ENCODE measurements at regions not wholly inside any gene's neighbourhood (a gene's known extent, or its start where the extent isn't known, plus 50 kb on each side); places are given as distances from the start of the nearest gene placed in this dataset.

DNA sequence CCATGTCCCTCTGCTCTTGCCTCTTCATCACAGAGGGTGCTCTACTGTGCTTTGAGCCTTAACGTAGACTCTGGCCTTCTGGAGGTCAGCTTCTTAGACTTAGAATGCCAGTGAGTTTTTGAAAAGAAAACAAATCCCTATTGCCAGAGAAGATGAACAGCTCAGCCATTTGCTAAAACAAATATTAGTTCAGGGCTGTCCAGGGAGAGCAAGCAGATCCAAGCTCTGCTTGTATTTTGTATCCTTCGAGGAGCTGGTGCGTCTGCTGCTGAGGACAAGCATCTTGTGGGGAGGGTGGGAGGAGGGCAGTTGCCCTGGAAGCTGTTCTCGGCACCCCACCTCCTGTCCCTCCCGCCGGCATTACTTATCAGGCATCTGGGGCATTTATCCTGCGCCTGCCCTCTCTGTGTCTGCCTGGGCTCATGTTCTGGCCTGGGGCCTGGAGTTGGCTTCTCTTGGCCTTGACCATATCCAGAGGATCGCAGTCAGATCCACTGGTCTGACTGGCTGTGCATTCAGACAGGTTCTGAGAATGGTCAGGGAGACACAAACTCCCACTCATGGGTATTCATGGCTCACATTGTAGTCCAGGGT, 173.1 kb upstream of the NLRP1 start:
- Histone ChIP-seq H4K91ac (ENCODE audit: insufficient read length, low read depth, low read length) (no peak overlapping the region), H3T11ph (ENCODE audit: low read length) (no peak overlapping the region), H2AK5ac (ENCODE audit: insufficient read length, low read length) (no peak overlapping the region), H2BK120ac (ENCODE audit: low read depth, low read length, poor library complexity, severe bottlenecking) (no peak overlapping the region), H3K9me3 (ENCODE audit: control insufficient read depth, low read depth, low read length) (no peaks in the 10 kb centered on the region), H2BK15ac (ENCODE audit: low read depth, low read length) (no peak overlapping the region), H4K5ac (ENCODE audit: insufficient read length, low read depth, low read length) (no peak overlapping the region), H3K14ac (ENCODE audit: insufficient read depth, low read length) (no peak overlapping the region), H3K27ac (ENCODE audit: insufficient read length, low read depth, low read length) (no peak overlapping the region), H3K4me2 (ENCODE audit: insufficient read depth, insufficient read length, low read length) (no peak overlapping the region), H3K4ac (ENCODE audit: low read depth, low read length) (no peak overlapping the region), H3K18ac (ENCODE audit: insufficient read length, low read depth, low read length) (no peak overlapping the region), H3K23ac (ENCODE audit: insufficient read length, low read depth, low read length) (no peak overlapping the region), H3K23me2 (ENCODE audit: insufficient read length, low read depth, low read length, poor library complexity, severe bottlenecking) (no peaks in the 10 kb centered on the region), H3K79me1 (ENCODE audit: insufficient read depth, low read depth, low read length, poor library complexity, severe bottlenecking) (no peaks in the 10 kb centered on the region), H3K56ac (ENCODE audit: insufficient read length, low read depth, low read length) (no peak overlapping the region), H2AFZ (ENCODE audit: low read length) (no peak overlapping the region), H2BK20ac (ENCODE audit: low read depth, low read length, poor library complexity, severe bottlenecking) (no peak overlapping the region), H4K20me1 (ENCODE audit: control insufficient read depth, insufficient read depth, insufficient read length) (no peaks in the 10 kb centered on the region), H3K79me2 (ENCODE audit: insufficient read depth, low read length) (no peaks in the 10 kb centered on the region), H3K4me1 (ENCODE audit: insufficient read depth, low read length) (no peaks in the 10 kb centered on the region), H3K27me3 (ENCODE audit: insufficient read depth, low read length) (no peaks in the 10 kb centered on the region), H3K9ac (ENCODE audit: extremely low read depth, insufficient read length, low read length) (no peak overlapping the region), H4K8ac (replicated peaks; ENCODE audit: insufficient read length, low read depth, low read length) (no peak overlapping the region), H2BK5ac (ENCODE audit: insufficient read length, low read length) (no peak overlapping the region), H2BK12ac (ENCODE audit: insufficient read length, low read depth, low read length) (no peak overlapping the region)
- Mint-ChIP-seq H3K4me3 (no peak overlapping the region), H3K9me3 (no peaks in the 10 kb centered on the region; a peak in 2 of 5 replicates), H3K27ac (no peak overlapping the region), H3K4me1 (0 out of 4 replicates have a peak, but pooled peaks cover 0 to 3% of the 10 kb centered on the region in 2 experiments), H3K27me3 (ENCODE audit: low read depth) (peaks cover 13% of the 10 kb centered on the region), H3K36me3 (ENCODE audit: insufficient read depth in 1 of 3, low read depth in 3 of 3) (no peaks in the 10 kb centered on the region)
- no CpG with 5 or more reads among the region's 8 CpGs for WGBS (ENCODE audit: extremely low coverage, insufficient read length, low lambda C conversion rate)
- DNase-seq: peak; percentile 23
- TF ChIP-seq, protein P1, sequence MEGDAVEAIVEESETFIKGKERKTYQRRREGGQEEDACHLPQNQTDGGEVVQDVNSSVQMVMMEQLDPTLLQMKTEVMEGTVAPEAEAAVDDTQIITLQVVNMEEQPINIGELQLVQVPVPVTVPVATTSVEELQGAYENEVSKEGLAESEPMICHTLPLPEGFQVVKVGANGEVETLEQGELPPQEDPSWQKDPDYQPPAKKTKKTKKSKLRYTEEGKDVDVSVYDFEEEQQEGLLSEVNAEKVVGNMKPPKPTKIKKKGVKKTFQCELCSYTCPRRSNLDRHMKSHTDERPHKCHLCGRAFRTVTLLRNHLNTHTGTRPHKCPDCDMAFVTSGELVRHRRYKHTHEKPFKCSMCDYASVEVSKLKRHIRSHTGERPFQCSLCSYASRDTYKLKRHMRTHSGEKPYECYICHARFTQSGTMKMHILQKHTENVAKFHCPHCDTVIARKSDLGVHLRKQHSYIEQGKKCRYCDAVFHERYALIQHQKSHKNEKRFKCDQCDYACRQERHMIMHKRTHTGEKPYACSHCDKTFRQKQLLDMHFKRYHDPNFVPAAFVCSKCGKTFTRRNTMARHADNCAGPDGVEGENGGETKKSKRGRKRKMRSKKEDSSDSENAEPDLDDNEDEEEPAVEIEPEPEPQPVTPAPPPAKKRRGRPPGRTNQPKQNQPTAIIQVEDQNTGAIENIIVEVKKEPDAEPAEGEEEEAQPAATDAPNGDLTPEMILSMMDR (conservative IDR thresholded peaks at IDR 0.05): no peak
